Stomach (tissue), 4 donors: ENCODE measurements at regions not wholly inside any gene's neighbourhood (a gene's known extent, or its start where the extent isn't known, plus 50 kb on each side); places are given as distances from the start of the nearest gene placed in this dataset.

Experiments
- CTCF ChIP-seq, 7 experiments: fragments of 450-650 bp in 4 of 7; fragments of 200-600 bp in 3 of 7; sonication (generic) in 3 of 7; IDR thresholded peaks; one replicate each; pipeline ENCODE4 v1.5.1; 2016 to 2019; ENCODE audit warnings: antibody characterized with exemption in 7 of 7, control low read depth in 2 of 7, mild to moderate bottlenecking in 1 of 7
- EP300 ChIP-seq: sonication (generic); formaldehyde crosslinking; IDR thresholded peaks from one replicate; pipeline ENCODE4 v1.6.1; 2017; ENCODE audit warnings: antibody characterized with exemption
- POLR2AphosphoS5 ChIP-seq, 3 donors: sonication (generic); formaldehyde crosslinking; IDR thresholded peaks; one replicate each; pipeline ENCODE4 v1.6.1; 2016; ENCODE audit warnings: antibody characterized with exemption in 3 of 3

- no peak for TF ChIP-seq CTCF (IDR thresholded peaks at IDR 0.05)
- TF ChIP-seq EP300: no peak
- TF ChIP-seq POLR2AphosphoS5 (IDR thresholded peaks at IDR 0.05): peak in 1 of 3 donors; percentile 29
Measured at GRCh38 chr9:76560481-76560922, 101.5 kb downstream of the GCNT1 start.
